ENCODE measurements at regions not wholly inside any gene's neighbourhood (a gene's known extent, or its start where the extent isn't known, plus 50 kb on each side); places are given as distances from the start of the nearest gene placed in this dataset.

DNA sequence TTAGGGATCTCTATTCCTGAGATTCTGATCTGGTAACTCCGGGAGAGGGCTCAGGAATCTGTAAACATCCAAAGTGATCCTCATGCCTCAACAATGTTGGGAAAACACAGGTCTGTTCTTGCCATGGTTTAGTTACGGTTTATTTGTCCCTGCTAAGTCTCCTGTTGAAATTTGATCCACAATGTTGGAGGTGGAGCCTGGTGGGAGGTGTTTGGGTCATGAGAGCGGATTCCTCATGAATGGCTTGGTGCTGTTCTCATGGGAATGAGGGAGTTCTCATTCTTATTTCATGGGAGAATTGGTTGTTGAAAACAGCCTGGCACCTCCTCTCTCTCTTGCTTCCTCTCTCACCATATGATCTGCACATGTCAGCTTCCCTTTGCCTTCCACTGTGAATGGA lies 608.6 kb upstream of the GOT2 start:
- no peak overlapping the region for H3K27ac ChIP-seq (ENCODE audit: extremely low read depth, low read depth, low read length)
- H3K79me2 ChIP-seq (ENCODE audit: control insufficient read depth, insufficient read depth, low read length), result no peaks in the 10 kb centered on the region
- DNase-seq (ENCODE audit: extremely low read depth in 1 of 4, low spot score in 3 of 4) (no peak), ATAC-seq (no peak), FAIRE-seq (no peak)
- no peaks in the 10 kb centered on the region for H4K20me1 ChIP-seq (replicated peaks; ENCODE audit: control insufficient read depth, insufficient read depth, low read length)
- H3K36me3 ChIP-seq (ENCODE audit: control insufficient read depth, insufficient read depth, low read length), result no peaks in the 10 kb centered on the region
- 9% methylated on average over 3 of the region's 3 CpGs for WGBS (ENCODE audit: insufficient coverage, low coverage, missing lambda C conversion rate)
- no peak overlapping the region for H2AFZ ChIP-seq (ENCODE audit: low read depth, low read length)
- no peaks in the 10 kb centered on the region for H3K9me1 ChIP-seq (ENCODE audit: control insufficient read depth, insufficient read depth, low read length)
- no peak overlapping the region for H3K9ac ChIP-seq (ENCODE audit: insufficient read depth in 1 of 2, low read depth in 2 of 2, low read length in 2 of 2)
- H3K4me3 ChIP-seq, result no peak overlapping the region
- H3K9me3 ChIP-seq (replicated peaks; ENCODE audit: control insufficient read depth, insufficient read depth, low read depth, low read length), result no peaks in the 10 kb centered on the region
- intact Hi-C loops (cut with micrococcal nuclease), result no loop called here
- H3K27me3 ChIP-seq (ENCODE audit: control insufficient read depth in 2 of 2, insufficient read depth in 2 of 2, low read length in 2 of 2), result no peaks in the 10 kb centered on the region
- no peaks in the 10 kb centered on the region for H3K4me1 ChIP-seq (replicated peaks in 1 of 2; ENCODE audit: control insufficient read depth in 2 of 2, insufficient read depth in 2 of 2, low read length in 2 of 2)
- no peak overlapping the region for H3K4me2 ChIP-seq (ENCODE audit: insufficient read depth, low read length)
- in situ Hi-C loops (cut with MboI), result no loop called here
- POLR2A ChIA-PET, result no interaction called here
- TF ChIP-seq, protein P1, sequence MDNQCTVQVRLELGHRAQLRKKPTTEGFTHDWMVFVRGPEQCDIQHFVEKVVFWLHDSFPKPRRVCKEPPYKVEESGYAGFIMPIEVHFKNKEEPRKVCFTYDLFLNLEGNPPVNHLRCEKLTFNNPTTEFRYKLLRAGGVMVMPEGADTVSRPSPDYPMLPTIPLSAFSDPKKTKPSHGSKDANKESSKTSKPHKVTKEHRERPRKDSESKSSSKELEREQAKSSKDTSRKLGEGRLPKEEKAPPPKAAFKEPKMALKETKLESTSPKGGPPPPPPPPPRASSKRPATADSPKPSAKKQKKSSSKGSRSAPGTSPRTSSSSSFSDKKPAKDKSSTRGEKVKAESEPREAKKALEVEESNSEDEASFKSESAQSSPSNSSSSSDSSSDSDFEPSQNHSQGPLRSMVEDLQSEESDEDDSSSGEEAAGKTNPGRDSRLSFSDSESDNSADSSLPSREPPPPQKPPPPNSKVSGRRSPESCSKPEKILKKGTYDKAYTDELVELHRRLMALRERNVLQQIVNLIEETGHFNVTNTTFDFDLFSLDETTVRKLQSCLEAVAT (IDR thresholded peaks at IDR 0.05), result no peak
- TF ChIP-seq IRF2 (CRISPR knock-in tag; IDR thresholded peaks at IDR 0.05) (no peak), JUN (IDR thresholded peaks at IDR 0.05; ENCODE audit: borderline replicate concordance, low read depth, low read length) (no peak), JUN (CRISPR knock-in tag; IDR thresholded peaks at IDR 0.05; ENCODE audit: borderline replicate concordance) (no peak), ATF2 (CRISPR knock-in tag; IDR thresholded peaks at IDR 0.05) (no peak), HEY1 (CRISPR knock-in tag; IDR thresholded peaks at IDR 0.05; ENCODE audit: borderline replicate concordance) (no peak), ZNF584 (CRISPR knock-in tag; IDR thresholded peaks at IDR 0.05; ENCODE audit: low read depth) (no peak), HNRNPH1 (optimal IDR thresholded peaks at IDR 0.05; ENCODE audit: low read depth, low read length) (no peak), YBX1 (IDR thresholded peaks at IDR 0.05) (no peak), HCFC1 (IDR thresholded peaks at IDR 0.05; ENCODE audit: low read depth, low read length) (no peak), FOXK2 (conservative IDR thresholded peaks at IDR 0.05 in 1 of 2, IDR thresholded peaks at IDR 0.05 in 1 of 2; ENCODE audit: low read depth in 2 of 2) (no peak), FOXA1 (IDR thresholded peaks at IDR 0.05; ENCODE audit: borderline replicate concordance) (no peak)
- TF ChIP-seq, protein P2, sequence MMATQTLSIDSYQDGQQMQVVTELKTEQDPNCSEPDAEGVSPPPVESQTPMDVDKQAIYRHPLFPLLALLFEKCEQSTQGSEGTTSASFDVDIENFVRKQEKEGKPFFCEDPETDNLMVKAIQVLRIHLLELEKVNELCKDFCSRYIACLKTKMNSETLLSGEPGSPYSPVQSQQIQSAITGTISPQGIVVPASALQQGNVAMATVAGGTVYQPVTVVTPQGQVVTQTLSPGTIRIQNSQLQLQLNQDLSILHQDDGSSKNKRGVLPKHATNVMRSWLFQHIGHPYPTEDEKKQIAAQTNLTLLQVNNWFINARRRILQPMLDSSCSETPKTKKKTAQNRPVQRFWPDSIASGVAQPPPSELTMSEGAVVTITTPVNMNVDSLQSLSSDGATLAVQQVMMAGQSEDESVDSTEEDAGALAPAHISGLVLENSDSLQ (IDR thresholded peaks at IDR 0.05), result no peak
- TF ChIP-seq, protein P3, sequence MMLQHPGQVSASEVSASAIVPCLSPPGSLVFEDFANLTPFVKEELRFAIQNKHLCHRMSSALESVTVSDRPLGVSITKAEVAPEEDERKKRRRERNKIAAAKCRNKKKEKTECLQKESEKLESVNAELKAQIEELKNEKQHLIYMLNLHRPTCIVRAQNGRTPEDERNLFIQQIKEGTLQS (IDR thresholded peaks at IDR 0.05), result no peak
- TF ChIP-seq, protein P3 (CRISPR knock-in tag; conservative IDR thresholded peaks at IDR 0.05), result no peak
- CTCF ChIA-PET (ENCODE audit: low intra/inter-chr PET ratio), result no interaction called here
- no TSS peak for BruUV-seq (replicated peaks)
